ENCODE measurements at regions not wholly inside any gene's neighbourhood (a gene's known extent, or its start where the extent isn't known, plus 50 kb on each side); places are given as distances from the start of the nearest gene placed in this dataset.

DNA sequence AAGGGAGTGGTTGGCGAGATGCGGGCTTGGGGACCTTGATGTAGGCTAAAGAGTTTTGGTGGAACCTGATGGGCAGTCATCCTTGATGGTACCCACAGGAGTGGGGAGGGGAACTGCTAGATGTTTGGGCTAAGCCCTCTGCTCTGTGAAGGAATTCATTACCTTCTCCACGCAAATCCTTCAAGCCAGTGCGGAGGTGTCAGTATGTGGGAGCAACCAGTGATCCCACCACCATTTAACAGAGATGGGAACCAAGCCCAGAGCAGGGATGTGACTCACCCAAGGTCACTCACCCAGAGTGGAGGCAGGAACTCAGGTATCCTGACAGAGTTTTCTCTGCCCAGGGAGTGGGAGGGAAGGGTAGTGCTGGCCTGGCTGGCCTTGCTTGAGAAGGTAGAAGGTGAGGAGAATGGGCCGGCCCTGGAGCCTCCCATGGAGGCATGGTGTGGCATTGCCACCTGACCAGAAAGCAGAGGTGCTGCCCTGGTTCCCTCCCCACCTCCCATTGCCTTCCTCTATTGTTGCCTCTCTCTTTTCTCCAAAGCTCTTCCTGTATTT is 51.2 kb upstream of the STUM start (continued):
- no peak for TF ChIP-seq ZSCAN18 (CRISPR knock-in tag; IDR thresholded peaks at IDR 0.05)
- no peak for TF ChIP-seq ZNF416 (CRISPR knock-in tag; IDR thresholded peaks at IDR 0.05)
- no peak for TF ChIP-seq SP1 (CRISPR knock-in tag; conservative IDR thresholded peaks at IDR 0.05)
- no peak for TF ChIP-seq RORB (CRISPR knock-in tag; IDR thresholded peaks at IDR 0.05)
- no peak for TF ChIP-seq FOXK1 (CRISPR knock-in tag; IDR thresholded peaks at IDR 0.05)
- TF ChIP-seq, protein P1, sequence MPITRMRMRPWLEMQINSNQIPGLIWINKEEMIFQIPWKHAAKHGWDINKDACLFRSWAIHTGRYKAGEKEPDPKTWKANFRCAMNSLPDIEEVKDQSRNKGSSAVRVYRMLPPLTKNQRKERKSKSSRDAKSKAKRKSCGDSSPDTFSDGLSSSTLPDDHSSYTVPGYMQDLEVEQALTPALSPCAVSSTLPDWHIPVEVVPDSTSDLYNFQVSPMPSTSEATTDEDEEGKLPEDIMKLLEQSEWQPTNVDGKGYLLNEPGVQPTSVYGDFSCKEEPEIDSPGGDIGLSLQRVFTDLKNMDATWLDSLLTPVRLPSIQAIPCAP (CRISPR knock-in tag; IDR thresholded peaks at IDR 0.05) = no peak
- TF ChIP-seq TEAD4 (CRISPR knock-in tag; IDR thresholded peaks at IDR 0.05) = no peak
- no peak for TF ChIP-seq FOXP4 (CRISPR knock-in tag; IDR thresholded peaks at IDR 0.05)
- TF ChIP-seq GABPB1 (CRISPR knock-in tag; IDR thresholded peaks at IDR 0.05) = no peak
- no peak for TF ChIP-seq NFE2L1 (CRISPR knock-in tag; IDR thresholded peaks at IDR 0.05)
- TF ChIP-seq, protein P2, sequence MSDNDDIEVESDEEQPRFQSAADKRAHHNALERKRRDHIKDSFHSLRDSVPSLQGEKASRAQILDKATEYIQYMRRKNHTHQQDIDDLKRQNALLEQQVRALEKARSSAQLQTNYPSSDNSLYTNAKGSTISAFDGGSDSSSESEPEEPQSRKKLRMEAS (CRISPR knock-in tag; IDR thresholded peaks at IDR 0.05) = no peak

DNA sequence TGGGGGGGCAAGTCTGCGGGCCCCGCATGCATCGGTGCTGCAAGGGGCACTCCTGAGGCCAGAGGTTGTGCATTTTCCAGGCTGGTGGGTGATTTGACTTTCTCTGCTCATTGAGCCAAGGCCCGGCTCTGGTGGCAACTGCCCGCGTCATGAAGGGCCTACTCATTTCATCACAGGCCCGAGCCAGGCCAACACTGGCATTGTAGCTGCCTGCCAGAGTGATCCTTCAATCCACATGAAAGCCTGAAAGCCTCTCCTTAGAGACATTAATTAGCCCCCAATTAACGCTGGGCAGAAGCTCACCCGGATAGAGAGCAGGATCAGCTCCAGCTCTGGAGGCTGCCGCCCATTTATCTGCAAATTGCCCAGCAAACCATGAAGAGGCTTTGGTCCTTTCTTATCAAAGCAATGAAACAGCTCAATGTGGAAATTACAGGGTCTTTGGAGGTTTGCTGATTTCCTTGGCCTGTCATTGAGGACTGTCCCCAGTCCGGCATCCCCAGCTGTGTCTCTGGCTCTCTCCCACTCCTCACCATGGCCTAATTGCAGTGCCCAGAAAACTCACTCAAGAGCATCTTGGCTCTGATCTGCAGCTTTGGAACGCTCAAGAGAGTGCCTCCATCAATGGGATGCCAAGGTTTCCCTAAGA is 50.4 kb upstream of the STUM start:
- Mint-ChIP-seq H3K4me1 (peaks cover 29% of the 10 kb centered on the region), H3K9me3 (peaks cover 5% of the 10 kb centered on the region; the same call in 1 of the 2 replicates), H3K36me3 (no peaks in the 10 kb centered on the region), H3K4me3 (no peak overlapping the region), H3K27ac (no peak overlapping the region), H3K27me3 (ENCODE audit: low read depth) (peaks cover 5% of the 10 kb centered on the region)
- POLR2A ChIA-PET = no interaction called here
- no peak for ATAC-seq
- no peak for DNase-seq (ENCODE audit: low spot score)
- CTCF ChIA-PET = interaction anchor here (1.2 to 1.5 kb wide), 2 partner anchors 41 to 111 kb away, joined by 4 to 6 read pairs; no protein-coding TSS in a partner anchor
- TF ChIP-seq E2F4 (CRISPR knock-in tag; IDR thresholded peaks at IDR 0.05; ENCODE audit: borderline replicate concordance, low read depth) (no peak), ZBTB43 (CRISPR knock-in tag; IDR thresholded peaks at IDR 0.05) (no peak), IRF2 (CRISPR knock-in tag; IDR thresholded peaks at IDR 0.05; ENCODE audit: borderline replicate concordance, low read depth) (no peak), SMAD4 (CRISPR knock-in tag; IDR thresholded peaks at IDR 0.05) (no peak), ZBTB21 (CRISPR knock-in tag; IDR thresholded peaks at IDR 0.05; ENCODE audit: borderline replicate concordance) (no peak), TEAD1 (CRISPR knock-in tag; IDR thresholded peaks at IDR 0.05) (no peak), ELF4 (CRISPR knock-in tag; IDR thresholded peaks at IDR 0.05; ENCODE audit: low read depth) (no peak), OVOL2 (CRISPR knock-in tag; IDR thresholded peaks at IDR 0.05; ENCODE audit: borderline replicate concordance) (no peak), ZNF416 (CRISPR knock-in tag; IDR thresholded peaks at IDR 0.05) (no peak), ZNF396 (CRISPR knock-in tag; IDR thresholded peaks at IDR 0.05; ENCODE audit: borderline replicate concordance) (no peak), ZNF423 (CRISPR knock-in tag; IDR thresholded peaks at IDR 0.05) (no peak), NR3C1 (CRISPR knock-in tag; conservative IDR thresholded peaks at IDR 0.05; ENCODE audit: low read depth) (no peak)
- TF ChIP-seq, protein P3, sequence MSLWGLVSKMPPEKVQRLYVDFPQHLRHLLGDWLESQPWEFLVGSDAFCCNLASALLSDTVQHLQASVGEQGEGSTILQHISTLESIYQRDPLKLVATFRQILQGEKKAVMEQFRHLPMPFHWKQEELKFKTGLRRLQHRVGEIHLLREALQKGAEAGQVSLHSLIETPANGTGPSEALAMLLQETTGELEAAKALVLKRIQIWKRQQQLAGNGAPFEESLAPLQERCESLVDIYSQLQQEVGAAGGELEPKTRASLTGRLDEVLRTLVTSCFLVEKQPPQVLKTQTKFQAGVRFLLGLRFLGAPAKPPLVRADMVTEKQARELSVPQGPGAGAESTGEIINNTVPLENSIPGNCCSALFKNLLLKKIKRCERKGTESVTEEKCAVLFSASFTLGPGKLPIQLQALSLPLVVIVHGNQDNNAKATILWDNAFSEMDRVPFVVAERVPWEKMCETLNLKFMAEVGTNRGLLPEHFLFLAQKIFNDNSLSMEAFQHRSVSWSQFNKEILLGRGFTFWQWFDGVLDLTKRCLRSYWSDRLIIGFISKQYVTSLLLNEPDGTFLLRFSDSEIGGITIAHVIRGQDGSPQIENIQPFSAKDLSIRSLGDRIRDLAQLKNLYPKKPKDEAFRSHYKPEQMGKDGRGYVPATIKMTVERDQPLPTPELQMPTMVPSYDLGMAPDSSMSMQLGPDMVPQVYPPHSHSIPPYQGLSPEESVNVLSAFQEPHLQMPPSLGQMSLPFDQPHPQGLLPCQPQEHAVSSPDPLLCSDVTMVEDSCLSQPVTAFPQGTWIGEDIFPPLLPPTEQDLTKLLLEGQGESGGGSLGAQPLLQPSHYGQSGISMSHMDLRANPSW (CRISPR knock-in tag; conservative IDR thresholded peaks at IDR 0.05; ENCODE audit: low read depth) = no peak

Measured in WTC11 (cell line).